NCI-H2029 treated with DMSO at 0.1 percent for 48 hours (cell line): ENCODE measurements at regions not wholly inside any gene's neighbourhood (a gene's known extent, or its start where the extent isn't known, plus 50 kb on each side); places are given as distances from the start of the nearest gene placed in this dataset.
"Not testable (repeated sequence)": the region's sequence is repeated elsewhere in the genome, so short reads cannot be mapped to it uniquely, and the experiment has no call there.

Experiments used
- DNase-seq: peaks from one replicate; lab custom pipeline; 2025; lab: John Stamatoyannopoulos, UW

DNA sequence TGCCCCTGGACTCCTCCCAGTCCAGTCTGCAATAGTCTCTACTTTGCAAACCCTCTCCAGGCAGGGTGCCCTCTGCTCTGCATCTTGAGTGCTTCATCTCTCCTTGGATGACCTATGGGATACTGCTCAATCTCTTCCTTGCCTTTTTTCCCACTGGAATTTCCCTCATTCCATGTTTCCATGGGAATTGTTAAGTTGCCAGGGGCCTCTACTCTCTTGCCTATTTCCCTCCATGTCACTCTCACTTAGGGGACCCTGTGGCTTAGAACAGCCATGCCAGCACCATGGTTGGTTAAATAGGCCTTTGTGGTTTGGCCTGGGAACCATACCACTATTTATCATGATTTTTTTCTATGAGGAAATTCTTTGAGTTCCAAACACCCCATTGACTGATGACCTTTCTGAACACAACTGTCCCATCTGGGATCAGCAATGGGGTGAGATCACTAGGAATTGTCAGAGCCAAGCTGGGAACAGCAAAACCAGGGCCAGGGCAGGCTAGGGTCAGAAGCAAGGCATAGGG, 91.4 kb upstream of the RBMS1 start:
- DNase-seq: no peak

DNA sequence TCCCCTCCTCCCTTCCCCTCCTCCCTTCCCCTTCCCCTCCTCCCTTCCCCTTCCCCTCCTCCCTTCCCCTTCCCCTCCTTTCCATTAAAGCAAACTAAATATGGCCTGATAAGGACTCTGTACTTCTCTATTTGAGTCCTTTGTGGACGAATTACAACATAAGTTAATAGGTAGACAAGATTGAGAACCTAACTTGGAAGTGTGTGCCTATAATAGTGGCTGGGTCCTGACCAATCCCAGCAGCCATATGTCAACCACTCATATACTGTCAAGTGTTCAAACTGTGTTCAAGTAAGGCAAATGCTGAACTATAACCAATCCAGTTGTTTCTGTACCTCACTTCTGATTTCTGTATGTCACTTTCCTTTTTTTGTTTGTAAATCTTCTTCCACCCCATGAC, 97.1 kb upstream of the RBMS1 start:
- no peak for DNase-seq

DNA sequence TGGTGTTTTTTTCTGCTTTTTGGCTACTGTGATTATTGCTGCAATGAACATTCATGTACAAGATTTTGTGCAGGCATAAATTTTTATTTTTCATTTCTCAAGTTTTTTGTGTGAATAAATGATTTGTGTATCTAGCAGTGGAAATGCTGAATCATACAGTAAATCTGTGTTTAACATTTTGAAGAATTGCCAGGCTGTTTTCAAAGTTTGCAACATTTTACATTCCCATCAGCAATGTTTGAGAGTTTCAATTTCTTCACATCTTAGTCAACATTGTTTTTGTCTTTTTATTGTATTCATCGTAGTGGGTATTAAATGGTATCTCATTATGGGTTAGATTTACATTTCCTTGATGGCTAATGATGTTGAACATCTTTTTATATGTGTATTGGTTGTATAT, 98.8 kb upstream of the RBMS1 start:
- DNase-seq: no peak

DNA sequence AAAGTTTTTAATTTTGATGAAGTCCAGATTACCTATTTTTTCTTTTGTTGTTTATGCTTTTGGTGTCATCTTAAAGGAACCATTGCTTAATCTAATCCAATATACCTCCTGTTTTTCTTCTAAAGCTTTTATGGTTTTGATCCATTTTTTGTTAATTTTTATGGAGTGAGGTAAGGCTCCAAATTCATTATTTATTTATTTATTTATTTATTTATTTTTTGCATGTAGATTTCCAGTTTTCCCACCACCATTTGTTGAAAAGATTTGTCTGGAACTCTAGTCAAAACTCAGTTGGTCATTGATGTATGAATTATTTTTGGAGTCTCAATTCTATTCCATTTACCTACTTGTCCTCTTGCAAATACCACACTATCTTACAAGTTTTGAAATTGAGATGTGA, 99.4 kb upstream of the RBMS1 start:
- DNase-seq: no peak

DNA sequence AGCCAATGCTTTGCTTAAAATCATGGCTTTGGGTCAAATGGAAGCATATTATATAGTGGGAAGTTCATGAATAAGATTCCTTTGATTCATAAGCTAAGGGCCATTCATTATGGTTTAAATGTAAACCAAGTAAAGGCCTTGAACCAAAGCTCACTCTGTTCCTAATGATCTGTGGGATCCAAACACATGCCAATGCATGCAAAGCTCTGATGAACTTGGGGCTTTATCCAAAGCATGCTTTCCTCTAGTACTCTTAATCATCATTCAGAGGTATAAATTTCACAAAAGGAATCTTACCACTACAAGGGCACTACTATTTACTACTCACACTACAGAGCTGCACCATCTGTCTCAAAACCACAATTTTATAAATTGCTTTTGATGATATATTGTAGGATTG, 102.8 kb upstream of the RBMS1 start:
- no peak for DNase-seq

DNA sequence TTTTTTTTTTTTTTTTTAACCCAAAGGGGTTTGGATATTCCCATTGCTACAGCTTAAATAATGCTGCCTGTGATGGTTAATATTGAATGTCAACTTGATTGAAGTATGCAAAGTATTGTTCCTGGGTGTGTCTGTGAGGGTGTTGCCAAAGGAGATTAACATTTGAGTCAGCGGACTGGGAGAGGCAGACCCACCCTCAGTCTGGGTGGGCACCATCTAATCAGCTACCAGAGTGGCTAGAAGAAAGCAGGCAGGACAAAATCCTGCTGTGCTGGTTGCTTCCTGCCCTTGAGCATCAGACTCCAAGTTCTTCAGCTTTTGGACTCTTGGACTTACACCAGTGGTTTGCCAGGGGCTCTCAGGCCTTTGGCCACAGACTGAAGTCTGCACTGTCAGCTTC, 106.8 kb upstream of the RBMS1 start:
- not testable (repeated sequence) for DNase-seq

DNA sequence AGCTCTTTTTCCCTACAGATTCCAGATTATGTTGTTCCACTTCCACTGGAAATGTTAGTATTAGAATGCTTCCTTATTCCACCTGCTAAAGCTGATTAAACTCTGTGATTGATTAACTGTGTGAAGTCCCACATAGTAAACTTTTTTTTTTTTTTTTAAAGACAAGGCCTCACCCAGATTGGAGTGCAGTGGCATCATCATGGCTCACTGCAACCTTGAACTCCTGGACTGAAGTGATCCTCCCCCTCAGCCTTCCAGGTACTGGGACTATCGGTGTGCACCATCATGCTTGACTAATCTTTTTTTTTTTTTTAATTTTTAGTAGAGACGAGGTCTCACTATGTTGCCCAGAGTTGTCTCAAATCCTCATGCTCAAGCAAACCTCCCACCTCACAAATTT, 108.5 kb upstream of the RBMS1 start:
- DNase-seq: no peak

DNA sequence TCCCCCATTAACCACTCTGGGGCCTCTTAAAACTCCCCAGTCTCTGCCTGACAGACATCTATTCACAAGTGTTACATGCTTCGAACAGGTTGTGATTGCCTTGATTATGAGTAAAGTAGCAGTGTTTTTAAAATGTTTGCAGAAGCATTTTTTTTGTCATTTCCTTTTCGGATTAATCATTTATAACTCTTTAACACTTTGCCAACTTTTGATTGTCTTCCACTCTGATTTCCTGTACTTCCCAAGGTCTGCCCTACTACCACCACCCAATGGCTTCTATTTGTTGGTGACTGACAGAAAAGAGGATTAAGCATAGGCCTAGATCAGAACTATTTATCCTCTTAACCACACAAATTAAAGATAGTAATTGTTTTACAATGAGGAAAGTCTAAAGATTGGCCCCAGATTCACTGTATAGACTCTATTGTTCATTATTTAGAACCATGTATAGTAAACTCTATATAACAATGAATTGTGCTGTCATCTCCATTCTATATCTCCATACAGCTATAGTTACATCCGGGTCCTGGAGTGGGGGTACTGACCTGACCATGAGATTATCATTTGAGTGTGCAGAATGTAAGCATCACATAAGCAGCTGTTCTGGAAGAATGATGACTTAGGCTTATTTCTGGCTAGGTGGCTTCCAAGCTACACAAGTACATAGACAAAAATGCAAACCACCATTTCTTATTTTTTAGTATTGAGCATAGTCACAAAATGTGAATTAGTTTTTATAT, 110.3 kb upstream of the RBMS1 start:
- no peak for DNase-seq

DNA sequence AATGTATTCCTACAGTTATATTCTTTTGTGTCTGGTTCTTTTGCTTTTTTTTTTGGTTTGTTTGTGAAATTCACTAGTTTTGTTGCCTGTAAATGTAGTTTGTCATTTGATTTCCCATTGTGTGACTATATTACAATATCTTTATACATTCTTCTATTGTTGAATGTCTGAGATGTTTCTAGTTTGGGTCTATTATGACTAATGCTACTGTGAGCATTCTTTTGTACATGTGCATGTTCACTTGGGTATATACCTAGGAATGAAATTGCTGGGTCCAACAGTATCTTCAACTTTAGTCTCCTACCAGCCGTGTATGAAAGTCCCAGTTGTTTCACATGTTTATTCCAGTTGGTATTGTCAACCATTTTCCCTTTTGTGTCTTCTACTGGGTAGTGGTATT, 112.7 kb upstream of the RBMS1 start:
- DNase-seq: no peak

DNA sequence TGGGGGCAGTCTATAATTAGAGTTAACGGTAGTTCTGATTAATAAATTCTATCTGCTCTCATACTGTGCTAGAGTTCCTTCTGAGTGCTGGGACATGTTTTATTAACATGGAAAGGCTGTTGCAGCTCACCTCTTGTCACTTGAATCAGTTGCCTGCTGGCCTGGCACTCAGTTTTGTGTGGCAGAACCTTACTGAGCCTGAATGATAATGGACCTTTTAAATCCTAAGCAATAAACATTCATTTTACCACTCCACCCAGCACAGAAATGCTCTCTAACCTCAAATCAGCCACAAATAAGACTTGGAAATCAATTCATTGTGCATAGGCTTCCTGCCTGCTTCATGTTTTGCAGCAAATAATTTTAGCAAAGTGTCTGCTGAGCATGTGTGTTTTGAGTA, 115.0 kb upstream of the RBMS1 start:
- DNase-seq: no peak

DNA sequence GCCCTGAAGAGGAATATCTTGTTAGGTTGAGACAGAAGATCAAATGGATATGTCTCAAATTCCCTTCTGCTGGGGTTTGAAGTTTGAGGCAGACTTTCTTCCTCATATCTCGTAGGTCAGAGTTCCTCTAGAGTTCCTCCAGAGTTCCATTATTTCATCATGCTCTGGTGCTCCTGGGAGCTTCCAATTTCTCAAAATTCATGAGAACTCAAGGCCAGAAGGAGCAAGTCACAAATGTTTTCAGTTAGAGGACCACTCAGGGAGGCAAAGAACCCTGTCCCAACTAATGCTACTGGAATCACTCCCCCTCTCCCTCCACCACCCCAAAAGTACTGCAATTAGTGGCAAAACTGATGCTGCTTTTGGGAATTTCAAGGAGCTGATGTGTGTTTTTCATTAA, 115.7 kb upstream of the RBMS1 start:
- no peak for DNase-seq

DNA sequence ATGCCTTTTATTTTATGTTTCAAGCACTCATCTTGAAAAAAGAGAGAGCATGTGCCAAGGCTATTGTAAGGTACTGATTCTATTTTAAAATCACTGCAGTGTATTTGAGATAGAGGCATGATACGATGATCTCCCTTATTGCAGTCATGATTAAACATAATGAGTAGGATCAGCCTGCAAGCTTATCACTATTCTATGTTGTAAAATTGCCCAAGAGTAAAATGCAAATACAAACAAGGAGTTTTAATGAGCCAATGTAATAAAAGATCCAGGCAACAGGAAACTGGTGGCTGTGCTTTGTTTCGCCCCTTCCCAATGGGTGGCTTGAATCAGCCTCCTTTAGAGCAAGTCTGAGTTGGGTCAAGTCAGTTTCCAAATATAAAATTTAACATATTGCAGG, 116.4 kb upstream of the RBMS1 start:
- no peak for DNase-seq

DNA sequence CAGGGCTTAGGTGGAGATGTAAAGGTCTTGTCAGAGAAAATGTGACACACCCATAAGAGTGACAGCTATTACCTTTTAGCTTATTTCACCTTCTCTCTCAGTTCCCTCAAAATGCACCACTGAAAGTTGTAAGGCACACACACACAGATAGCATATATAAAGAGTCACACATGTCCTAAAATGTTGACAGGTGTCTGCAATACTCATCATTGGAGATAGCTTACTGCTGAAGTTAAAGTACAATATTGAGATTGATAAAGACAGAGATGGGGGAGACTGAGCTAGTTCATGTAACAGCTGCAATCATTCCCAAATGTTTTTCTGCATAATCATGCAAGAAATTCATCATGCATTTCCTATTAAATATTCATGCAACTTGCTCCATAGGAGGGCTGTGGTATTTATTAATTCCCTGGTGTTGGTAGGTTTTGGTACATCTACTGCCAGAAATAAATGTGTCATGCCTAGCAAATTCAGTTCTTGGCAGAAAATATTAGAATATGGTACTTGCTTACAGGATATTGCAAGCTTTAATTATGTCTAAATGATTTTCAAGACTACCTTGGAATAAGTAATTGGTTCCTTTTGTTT, 118.8 kb upstream of the RBMS1 start:
- DNase-seq: no peak

DNA sequence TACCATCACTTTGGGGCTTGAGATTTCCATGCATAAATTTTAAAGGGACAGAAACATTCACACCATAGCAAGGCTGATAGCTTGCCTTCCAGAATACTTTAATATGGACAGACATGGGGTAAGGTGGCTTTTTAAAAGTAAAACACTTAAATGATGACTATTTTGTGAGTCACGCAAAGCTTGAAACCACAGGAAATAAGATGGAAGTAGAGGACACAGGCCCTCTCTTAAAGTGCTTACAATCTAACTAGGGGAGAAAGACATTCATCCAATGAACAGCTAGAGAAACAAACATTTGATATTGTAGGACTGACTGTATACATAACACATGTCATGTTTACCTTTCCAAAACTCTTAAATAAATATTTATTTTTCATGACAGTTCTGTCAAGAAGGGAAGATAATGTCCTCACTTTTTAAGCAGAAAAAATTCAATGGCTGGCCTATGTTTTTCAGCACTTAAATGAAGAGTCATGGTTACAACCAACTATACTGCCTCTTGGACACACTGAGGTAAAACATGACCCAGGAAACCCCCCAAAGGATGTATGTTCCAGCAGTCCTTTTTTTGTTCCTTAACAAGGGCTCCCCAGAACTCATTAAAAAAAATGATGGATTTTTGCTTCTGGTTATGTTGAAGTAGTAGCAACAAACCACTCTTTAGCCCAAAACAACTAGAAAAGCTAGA, 120.0 kb upstream of the RBMS1 start:
- DNase-seq: no peak

DNA sequence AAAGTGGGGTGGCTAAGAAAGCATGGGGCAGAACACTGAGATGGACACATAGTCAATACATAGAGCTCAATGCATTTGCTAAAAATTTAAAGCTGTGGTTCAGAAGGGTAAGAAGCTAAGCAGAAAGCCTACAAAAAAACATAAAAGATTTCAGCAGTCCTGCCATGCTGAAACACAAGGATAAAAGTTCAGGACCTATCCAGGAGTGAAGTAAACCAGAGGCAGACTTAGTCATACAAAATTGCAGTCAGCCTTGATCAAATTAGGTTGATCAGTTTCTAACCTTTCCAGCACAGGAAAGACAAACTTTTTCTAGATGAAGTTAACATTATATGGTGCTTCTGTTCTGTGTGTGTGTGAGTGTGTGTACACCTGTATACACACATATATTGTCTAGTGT, 120.8 kb upstream of the RBMS1 start:
- no peak for DNase-seq

DNA sequence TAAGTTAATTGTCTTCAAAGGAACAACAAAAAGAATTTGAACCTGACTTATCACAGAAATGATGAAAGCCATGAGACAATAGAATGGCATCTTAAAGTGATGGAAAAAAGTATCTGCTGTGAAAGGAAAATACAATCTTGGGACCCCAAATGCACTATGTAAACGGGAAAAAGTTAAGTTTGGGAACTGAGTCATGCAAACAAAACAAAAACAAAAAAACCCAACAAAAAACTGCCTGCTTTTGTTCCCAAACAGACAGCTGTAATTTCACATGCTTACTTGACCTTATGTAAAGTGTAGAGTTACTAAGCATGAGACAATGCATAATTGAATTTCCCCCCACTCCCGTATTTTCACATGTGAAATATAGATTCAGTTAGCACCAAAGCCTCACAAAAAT, 122.1 kb upstream of the RBMS1 start:
- no peak for DNase-seq

DNA sequence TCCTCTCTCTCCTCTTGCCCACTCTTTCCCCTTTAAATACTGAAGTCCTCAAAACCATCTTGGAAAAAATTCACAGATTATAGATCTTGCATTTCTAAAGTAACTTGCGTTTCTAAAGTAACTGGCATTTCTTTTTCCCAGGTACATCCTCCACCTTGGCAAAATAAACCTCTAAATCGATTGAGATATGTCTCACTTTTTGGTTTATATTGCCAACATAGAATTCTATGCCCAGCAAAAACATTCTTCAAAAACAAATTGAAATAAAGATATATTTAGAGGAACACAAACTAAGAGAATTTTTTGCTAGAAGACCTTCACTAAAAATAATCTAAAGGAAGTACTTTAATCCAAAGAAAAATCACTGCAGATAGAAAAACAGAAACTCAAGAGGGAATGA, 122.5 kb upstream of the RBMS1 start:
- no peak for DNase-seq

DNA sequence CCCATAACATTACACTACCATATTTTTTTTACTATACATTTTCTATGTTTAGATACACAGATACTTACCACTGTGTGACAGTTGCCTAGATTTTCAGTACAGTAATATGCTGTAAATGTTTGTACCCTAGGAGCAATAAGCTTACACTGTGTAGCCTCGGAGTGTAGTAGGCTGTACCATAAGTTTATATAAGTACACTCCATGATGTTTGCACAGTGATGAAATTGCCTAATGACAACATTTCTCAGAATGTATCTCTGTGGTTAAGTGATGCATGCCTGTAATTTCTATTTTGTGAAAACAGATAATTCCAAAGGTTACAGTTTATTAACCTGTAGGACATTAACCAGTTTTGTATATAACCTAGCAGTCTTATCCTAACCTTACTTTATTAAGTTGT, 128.1 kb upstream of the RBMS1 start:
- no peak for DNase-seq

DNA sequence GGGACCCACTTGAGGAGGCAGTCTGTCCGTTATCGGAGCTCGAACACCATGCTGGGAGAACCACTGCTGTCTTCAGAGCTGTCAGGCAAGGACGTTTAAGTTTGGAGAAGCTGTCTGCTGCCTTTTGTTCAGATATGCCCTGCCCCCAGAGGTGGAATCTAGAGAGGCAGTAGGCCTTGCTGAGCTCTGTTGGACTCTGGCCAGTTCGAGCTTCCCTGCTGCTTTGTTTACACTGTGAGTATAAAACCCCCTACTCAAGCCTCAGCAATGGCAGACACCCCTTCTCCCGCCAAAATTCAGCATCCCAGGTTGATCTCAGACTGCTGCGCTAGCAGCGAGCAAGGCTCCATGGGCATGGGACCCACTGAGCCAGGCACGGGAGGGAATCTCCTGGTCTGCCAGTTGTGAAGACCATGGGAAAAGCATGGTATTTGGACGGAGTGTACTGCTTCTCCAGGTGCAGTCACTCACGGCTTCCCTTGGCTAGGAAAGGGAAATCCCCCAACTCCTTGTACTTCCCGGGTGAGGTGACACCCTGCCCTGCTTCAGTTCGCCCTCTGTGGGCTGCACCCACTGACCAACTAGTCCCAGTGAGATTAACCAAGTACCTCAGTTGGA, 134.5 kb upstream of the RBMS1 start:
- DNase-seq: not testable (repeated sequence)

DNA sequence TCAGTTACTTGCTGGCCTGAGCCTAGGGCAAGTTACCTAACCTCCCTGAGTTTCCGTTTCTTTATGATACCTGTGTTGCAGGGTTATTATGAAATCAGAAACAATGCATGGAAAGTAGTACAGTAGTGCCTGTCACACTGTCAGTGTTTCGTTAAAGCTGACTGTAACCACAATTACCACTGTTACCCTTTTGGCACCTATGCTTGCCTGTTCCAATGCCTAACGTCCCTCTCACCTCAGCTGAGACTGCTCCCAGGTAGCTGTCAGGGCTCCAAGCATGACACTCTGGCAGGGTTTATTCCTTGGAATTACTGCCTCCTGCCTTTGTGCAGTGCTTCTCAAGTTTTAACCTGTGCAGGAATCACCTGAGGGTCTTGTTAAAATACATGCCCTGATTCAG, 135.2 kb upstream of the RBMS1 start:
- no peak for DNase-seq

DNA sequence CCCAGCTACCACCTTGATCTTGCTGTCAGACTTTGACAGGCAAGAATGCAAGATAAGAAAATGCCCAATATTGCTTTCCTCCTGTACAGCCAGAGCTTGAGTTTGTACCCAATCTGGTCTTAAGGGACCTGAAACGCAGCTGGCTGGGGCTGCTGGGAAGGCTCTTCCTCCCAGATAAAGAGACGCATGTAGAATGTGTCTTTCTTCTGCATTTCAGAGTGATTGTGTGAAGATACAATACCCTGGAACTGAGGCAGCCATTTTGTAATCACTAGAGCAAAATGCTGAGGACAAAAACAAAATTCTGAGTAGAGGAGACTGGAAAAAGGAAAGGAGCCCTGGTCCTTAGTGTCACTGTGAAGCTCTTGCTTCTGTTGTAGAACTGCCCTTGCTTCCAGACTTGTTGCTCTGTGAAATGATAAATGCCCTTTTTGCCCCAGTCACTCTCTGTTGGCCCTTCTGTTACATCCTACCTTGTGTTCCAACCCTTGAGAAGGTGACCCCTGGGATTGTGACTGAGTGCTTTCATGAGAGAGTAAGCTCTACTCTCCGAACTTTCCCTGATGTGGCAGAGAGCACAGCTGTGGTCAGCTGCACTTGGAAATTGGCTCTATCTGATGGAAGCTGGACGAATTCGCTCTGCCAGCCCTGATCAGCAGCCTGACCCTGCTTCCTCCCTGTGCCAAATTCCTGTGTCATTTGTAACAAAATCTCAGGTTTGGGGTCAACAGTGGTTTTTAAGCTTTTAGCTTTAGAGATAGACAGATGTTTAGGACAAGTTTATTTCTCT, 137.4 kb upstream of the RBMS1 start:
- no peak for DNase-seq
